ENCODE measurements at regions not wholly inside any gene's neighbourhood (a gene's known extent, or its start where the extent isn't known, plus 50 kb on each side); places are given as distances from the start of the nearest gene placed in this dataset.
"Not testable (repeated sequence)": the region's sequence is repeated elsewhere in the genome, so short reads cannot be mapped to it uniquely, and the experiment has no call there.

- in situ Hi-C loops (cut with MboI; ENCODE audit: low sequenced_read_pairs) = no loop called here
Measured at GRCh38 chr18:22286585-22286984, 117.2 kb downstream of the GATA6 start.

- in situ Hi-C loops (cut with MboI; ENCODE audit: low sequenced_read_pairs) = no loop called here
Measured at GRCh38 chr18:22285361-22286140, 116.2 kb downstream of the GATA6 start.

GRCh38 chr18:22284581-22285360 lies 115.4 kb downstream of the GATA6 start:
- in situ Hi-C loops (cut with MboI; ENCODE audit: low sequenced_read_pairs) = no loop called here

GRCh38 chr18:22283855-22284254 lies 114.5 kb downstream of the GATA6 start:
- in situ Hi-C loops (cut with MboI; ENCODE audit: low sequenced_read_pairs) = not testable (repeated sequence)

GRCh38 chr18:22283397-22283796 lies 114.0 kb downstream of the GATA6 start:
- in situ Hi-C loops (cut with MboI; ENCODE audit: low sequenced_read_pairs) = no loop called here

GRCh38 chr18:22283116-22283395 lies 113.7 kb downstream of the GATA6 start:
- in situ Hi-C loops (cut with MboI; ENCODE audit: low sequenced_read_pairs) = no loop called here

GRCh38 chr18:22282311-22283115 lies 113.1 kb downstream of the GATA6 start:
- in situ Hi-C loops (cut with MboI; ENCODE audit: low sequenced_read_pairs) = no loop called here

- in situ Hi-C loops (cut with MboI; ENCODE audit: low sequenced_read_pairs) = no loop called here
Measured at GRCh38 chr18:22280453-22280750, 111.0 kb downstream of the GATA6 start.

GRCh38 chr18:22279741-22280452 lies 110.5 kb downstream of the GATA6 start:
- in situ Hi-C loops (cut with MboI; ENCODE audit: low sequenced_read_pairs) = no loop called here

- in situ Hi-C loops (cut with MboI; ENCODE audit: low sequenced_read_pairs) = no loop called here
Measured at GRCh38 chr18:22278798-22279197, 109.4 kb downstream of the GATA6 start.

GRCh38 chr18:22277758-22278157 lies 108.4 kb downstream of the GATA6 start:
- in situ Hi-C loops (cut with MboI; ENCODE audit: low sequenced_read_pairs) = no loop called here

- in situ Hi-C loops (cut with MboI; ENCODE audit: low sequenced_read_pairs) = no loop called here
Measured at GRCh38 chr18:22276334-22276713, 106.9 kb downstream of the GATA6 start.

- in situ Hi-C loops (cut with MboI; ENCODE audit: low sequenced_read_pairs) = no loop called here
Measured at GRCh38 chr18:22275706-22276333, 106.4 kb downstream of the GATA6 start.

- in situ Hi-C loops (cut with MboI; ENCODE audit: low sequenced_read_pairs) = no loop called here
Measured at GRCh38 chr18:22273101-22274039, 104.0 kb downstream of the GATA6 start.

- in situ Hi-C loops (cut with MboI; ENCODE audit: low sequenced_read_pairs) = no loop called here
Measured at GRCh38 chr18:22272242-22272641, 102.9 kb downstream of the GATA6 start.

- in situ Hi-C loops (cut with MboI; ENCODE audit: low sequenced_read_pairs) = no loop called here
Measured at GRCh38 chr18:22271030-22271429, 101.6 kb downstream of the GATA6 start.

GRCh38 chr18:22268641-22269128 lies 99.3 kb downstream of the GATA6 start:
- in situ Hi-C loops (cut with MboI; ENCODE audit: low sequenced_read_pairs) = no loop called here

- in situ Hi-C loops (cut with MboI; ENCODE audit: low sequenced_read_pairs) = no loop called here
Measured at GRCh38 chr18:22267697-22268096, 98.3 kb downstream of the GATA6 start.

GRCh38 chr18:22267225-22267624 lies 97.8 kb downstream of the GATA6 start:
- in situ Hi-C loops (cut with MboI; ENCODE audit: low sequenced_read_pairs) = no loop called here

- in situ Hi-C loops (cut with MboI; ENCODE audit: low sequenced_read_pairs) = no loop called here
Measured at GRCh38 chr18:22265838-22266237, 96.4 kb downstream of the GATA6 start.

All from HL-60/S4 treated with phorbol 12-myristate 13-acetate at 8.2 ng/mL for 4 days and 3 days (cell line).